VCaP (cell line): ENCODE measurements at regions not wholly inside any gene's neighbourhood (a gene's known extent, or its start where the extent isn't known, plus 50 kb on each side); places are given as distances from the start of the nearest gene placed in this dataset.

Experiments used
- H3K27ac ChIP-seq: fragments of 450-650 bp; 2 replicates; pipeline ENCODE4 v1.5.1; 2017
- TF ChIP-seq, protein P1 (sequence below): fragments of 450-650 bp; conservative IDR thresholded peaks from 2 replicates; pipeline ENCODE4 v1.5.1; 2017; ENCODE audit warnings: mild to moderate bottlenecking, moderate library complexity

DNA sequence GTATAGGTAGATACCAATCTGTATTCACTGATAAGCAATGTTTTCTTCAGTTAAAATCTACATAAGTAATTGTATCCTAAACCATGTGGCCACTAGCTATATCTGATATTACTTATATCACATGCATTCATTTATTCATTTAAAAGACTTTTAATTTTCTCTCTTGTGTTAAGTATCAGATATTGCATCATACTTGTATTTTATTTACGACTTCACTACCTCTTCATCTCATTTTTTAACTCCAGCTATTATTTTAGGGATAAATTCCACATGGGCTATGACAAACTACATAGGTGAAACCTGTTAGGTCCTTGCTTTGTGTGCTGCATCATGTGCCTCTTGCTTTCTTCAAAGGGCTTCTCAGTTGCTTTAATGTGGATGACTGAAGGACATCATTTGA lies 1018.3 kb downstream of the ZPLD1 start:
- H3K27ac ChIP-seq: no peak overlapping the region
- TF ChIP-seq, protein P1, sequence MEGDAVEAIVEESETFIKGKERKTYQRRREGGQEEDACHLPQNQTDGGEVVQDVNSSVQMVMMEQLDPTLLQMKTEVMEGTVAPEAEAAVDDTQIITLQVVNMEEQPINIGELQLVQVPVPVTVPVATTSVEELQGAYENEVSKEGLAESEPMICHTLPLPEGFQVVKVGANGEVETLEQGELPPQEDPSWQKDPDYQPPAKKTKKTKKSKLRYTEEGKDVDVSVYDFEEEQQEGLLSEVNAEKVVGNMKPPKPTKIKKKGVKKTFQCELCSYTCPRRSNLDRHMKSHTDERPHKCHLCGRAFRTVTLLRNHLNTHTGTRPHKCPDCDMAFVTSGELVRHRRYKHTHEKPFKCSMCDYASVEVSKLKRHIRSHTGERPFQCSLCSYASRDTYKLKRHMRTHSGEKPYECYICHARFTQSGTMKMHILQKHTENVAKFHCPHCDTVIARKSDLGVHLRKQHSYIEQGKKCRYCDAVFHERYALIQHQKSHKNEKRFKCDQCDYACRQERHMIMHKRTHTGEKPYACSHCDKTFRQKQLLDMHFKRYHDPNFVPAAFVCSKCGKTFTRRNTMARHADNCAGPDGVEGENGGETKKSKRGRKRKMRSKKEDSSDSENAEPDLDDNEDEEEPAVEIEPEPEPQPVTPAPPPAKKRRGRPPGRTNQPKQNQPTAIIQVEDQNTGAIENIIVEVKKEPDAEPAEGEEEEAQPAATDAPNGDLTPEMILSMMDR: no peak

DNA sequence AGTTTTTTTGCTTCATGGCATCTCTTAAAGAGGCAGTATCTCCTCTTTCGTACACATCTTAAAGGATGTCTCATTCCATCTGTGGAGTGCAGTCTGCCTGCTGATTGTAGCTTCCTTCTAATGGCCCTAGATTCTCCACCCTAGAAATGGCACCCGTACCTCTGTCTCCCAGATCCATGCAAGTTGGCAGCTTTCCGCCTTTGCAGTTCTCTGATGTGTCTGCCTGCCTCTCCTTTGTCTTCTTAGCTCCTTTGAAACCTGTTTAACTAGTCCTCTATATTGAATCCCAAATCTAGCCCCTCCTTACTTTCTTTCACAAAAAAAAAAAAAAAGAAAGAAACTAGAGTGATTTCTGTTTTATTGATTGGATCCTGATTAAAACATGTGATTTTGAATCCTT lies 1025.0 kb downstream of the ZPLD1 start:
- TF ChIP-seq, protein P1: no peak
- no peak overlapping the region for H3K27ac ChIP-seq

DNA sequence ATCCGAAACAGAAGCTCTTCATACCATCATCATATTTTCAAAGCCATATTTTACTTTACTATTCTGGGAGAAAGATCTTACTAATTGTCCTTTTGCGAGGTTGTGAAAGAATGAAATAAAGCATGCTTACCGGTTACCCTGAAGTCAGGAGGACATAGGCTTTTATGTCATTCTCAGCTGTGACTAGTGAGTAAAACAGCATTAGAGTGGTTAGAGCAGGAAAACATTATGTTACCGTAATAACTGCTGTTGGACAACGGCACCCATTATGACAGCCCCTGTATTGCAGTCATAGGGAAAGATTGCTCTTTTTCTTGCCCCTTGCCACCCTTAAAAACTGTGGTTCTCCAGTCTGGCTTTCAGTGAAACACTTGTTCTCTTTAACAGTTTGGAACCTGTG lies 1035.7 kb downstream of the ZPLD1 start:
- TF ChIP-seq, protein P1: no peak
- no peak overlapping the region for H3K27ac ChIP-seq

DNA sequence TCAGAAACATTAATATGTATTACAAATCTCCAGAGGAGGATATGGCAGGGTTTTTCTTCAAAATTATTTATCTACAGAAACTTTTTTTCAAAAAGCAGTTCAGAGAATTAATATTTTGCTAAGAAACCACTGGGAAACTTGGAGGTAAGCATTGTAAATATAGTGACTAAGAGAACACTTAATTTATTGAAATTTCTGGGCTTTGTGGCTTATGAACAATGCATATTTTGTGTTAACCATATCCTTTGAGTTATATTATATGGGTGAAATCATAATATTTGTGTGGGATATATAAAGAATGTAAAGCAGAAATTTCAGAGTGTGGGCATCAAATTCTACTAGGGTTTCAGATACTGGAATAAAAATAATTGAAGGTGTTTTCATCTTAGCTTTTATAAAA lies 1059.2 kb downstream of the ZPLD1 start:
- TF ChIP-seq, protein P1: no peak
- no peak overlapping the region for H3K27ac ChIP-seq

DNA sequence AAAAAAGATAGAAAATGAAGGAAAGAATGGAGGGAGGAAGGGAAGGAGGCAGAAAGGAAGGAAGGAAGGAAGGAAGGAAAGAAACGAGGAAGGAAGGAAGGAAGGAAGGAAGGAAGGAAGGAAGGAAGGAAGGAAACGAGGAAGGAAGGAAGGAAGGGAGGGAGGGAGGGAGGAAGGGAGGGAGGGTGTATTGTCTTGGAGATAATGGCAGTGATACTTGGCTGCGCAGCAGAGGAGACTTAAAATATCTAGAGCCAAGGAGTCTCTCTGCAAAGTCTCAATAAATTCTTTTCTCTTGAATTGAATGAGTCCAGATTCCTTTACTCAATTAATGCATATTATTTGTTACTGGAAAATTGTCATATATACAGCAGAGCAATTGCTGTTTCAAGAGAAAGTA lies 1059.7 kb downstream of the ZPLD1 start:
- no peak overlapping the region for H3K27ac ChIP-seq
- TF ChIP-seq, protein P1: no peak

DNA sequence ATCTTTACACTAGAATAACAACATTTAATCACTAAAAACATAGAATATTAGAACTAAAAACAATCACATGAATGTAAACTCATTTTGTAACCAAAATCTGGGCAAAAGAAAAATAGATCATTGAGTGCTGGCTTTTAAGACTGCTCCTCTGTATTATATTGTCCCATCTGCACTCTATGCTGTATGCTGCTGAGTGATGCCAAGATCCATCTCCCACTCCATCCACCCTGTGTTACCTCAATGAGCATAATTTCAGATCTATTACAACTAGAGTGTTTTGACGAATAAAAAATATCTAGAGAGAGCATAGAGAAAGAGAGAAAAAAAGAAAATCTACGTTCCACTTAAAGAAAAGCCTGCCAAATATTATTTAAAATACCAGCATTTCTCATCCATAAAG lies 1060.4 kb downstream of the ZPLD1 start:
- H3K27ac ChIP-seq: no peak overlapping the region

DNA sequence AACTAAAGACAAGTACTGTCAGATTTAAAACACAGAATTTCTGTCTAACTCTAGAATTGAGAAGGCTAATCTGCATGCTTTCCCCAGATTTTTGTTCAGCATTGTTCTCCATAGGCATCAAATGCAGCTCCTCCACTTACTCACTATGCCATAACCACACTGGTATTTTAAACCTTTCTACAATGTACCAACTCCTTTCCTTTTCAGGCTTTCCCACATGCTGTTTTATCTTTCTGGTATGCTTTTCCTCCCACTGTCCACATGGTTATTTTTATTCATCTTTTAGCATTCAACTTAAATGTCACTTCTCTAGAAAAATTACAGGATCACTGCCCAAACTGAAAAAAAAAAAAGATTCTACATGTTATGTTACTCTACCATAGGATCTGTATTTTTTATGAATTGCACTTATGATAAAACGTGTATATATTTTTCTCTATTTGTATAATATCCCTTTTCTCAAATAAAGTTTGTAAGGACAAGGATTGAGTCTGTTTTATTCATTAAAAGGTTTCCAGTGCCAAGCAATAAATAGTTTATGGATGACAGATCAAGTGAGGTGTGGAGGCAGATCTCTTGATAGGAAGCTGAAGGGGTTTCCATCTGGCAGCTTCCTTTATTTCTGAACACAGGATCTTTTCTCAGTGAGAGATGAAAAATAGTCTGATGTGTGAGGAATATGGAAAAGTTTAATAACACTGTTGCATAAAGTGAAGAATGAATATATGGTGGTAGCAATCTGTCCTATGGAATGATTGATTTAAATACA lies 1064.5 kb downstream of the ZPLD1 start:
- no peak overlapping the region for H3K27ac ChIP-seq

More for the DNA sequence above, 1060.4 kb downstream of the ZPLD1 start:
- TF ChIP-seq, protein P1: no peak

More for the DNA sequence above, 1064.5 kb downstream of the ZPLD1 start:
- TF ChIP-seq, protein P1: no peak
